Activated T-helper 1 cell treated with anti-CD3 and anti-CD28 coated beads, Interleukin-2, amount 50 U/mL, for 16 hours (primary cell): ENCODE measurements at regions not wholly inside any gene's neighbourhood (a gene's known extent, or its start where the extent isn't known, plus 50 kb on each side); places are given as distances from the start of the nearest gene placed in this dataset.

Experiments
- DNase-seq, 2 donors: peaks; one replicate each; pipeline ENCODE4 v3.0.0-alpha.2; 2020; ENCODE audit warnings: low read depth in 1 of 2, low spot score in 1 of 2

- no peak for DNase-seq
Observed at GRCh38 chr6:138005846-138006245, 101.4 kb downstream of the PERP start.

DNA sequence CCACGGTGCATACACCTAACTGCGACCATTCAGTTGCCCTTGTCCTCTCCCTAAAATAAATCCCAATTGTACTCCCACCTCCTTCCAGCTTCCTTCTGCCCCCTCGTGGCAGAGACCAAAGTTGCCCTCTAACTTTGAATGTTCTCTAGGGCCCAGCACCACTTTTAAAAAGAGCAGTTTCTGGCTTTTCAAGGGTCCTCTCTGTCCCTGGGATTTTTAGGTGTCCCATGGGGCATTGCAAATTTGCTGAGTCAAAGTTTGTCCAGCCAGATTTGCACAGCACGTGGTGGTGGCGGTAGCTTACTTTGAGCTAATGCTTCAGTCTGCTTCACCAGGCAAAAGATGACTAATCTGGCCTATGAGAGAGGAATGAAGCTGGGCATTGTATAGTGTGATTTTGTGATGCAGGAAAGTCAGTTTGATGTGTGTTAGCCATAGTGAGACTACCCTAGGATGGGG is 100.2 kb downstream of the PERP start:
- DNase-seq, result no peak

DNA sequence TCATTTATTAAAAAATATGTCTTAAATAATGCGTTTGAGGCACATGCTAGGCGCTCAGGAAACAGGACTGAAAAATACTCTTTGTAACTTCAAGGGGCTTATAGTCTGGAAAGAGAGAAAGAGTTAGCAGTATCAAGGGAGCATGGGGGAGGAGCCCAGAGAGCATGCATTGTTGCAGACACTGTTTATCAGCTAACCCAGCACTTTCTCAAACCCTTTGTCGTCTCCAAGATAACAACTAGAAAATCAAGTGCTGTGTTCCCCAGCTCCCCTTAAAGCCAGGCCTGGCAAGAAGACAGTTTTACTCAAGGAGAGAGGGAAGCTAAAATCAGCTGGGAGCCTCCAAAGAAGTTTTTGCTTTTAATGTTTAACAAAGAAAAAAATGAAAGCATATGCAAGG is 98.4 kb downstream of the PERP start:
- DNase-seq, result no peak

DNA sequence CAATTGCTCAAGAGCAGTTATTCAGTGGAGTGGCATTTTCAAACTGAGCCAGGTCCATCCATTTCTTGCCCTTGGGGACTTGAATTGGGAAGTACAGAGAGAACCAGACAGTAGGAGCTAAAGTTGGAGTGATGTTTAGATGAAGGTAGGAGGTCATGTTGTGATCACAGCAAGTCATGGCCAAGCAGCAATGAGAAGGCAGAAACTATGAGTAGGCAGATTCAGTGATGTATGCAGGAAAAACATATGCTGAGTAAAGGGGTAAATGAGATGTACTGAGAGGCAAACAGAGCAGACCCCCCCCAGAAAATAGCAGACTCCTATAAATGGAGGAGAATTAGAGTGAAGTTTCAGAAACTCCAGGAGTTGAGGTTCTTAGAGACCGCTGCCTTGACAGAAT is 95.8 kb downstream of the PERP start:
- DNase-seq, result no peak

DNA sequence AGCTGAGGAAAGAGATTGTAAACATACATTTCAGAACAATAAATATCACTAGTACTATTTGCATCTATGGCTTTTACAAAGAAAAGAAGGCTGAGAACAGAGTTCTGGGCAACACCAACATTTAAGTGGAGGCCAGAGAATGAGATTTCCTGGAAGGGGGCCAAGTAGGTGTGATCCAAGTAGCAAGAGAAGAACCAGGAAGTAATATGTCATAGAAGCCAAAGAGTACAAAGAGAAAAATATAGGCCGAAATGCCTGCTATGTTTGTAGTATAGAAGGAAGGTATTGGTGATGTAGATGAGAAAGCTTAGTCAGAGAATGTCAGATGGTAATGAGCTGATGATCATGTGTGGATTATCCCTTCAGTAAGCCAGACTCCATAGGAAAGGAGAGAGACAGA is 94.5 kb downstream of the PERP start:
- DNase-seq, result no peak

DNA sequence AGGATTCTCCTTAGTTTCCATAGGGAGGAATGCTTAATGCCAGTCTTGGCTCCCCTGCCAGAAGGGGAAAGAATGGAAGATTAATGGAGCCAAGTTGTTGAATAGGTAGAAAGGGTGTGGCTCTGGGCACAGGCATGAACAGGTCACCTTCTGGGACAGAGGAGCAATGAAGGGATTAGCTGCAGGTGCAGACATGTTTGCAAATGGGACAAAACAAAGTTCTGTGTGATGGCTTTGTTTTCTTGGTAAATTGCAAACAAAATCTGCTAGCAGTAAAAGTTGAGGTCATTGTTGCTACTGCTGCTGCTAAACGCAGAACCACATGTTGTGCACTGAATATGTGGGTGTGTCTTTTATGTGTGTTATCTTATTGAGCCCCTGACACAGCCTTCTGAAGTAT is 93.3 kb downstream of the PERP start:
- DNase-seq, result no peak

- no peak for DNase-seq
Observed at GRCh38 chr6:138017166-138017757, 90.0 kb downstream of the PERP start.

DNA sequence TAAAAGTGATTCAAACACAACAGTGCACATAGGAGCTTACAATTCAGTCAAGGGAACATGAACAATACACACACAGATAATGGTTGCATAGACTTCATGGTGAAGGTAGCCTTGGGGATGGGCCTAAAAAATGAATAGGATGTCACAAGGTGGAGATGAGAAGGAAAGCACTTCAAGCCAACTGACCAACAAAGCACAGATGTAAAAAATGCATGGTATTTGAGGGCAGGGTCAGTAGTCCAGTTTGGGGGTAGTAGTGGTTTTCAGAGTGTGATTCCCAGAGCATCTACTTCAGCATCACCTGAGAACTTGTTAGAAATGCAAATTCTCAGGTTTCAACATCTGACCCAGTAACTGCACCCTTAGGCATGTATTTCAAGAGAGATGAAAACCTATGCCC is 88.9 kb downstream of the PERP start:
- DNase-seq, result no peak

DNA sequence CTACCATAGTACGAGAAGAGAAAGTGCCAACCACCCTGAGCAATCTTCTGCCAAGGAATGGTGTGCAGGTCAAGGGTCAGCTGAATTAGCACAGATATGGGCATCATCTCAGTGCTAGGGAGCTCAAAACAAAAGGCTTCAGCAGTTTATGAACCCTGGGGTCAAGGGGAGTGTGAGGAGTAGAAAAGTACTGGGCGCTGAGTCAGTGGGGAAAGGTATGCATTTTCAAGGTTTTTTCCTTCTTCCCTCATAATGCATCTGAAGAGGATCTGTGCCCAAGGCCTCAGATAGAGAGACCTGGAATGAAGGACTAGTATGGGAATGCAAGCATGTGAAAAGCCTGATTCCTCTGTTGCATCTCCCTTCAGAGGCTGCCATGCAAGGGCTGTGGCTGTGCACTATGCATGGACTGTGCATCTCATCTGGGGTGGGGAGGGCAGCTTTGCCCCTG is 81.7 kb downstream of the PERP start:
- no peak for DNase-seq

- DNase-seq, result no peak
Observed at GRCh38 chr6:138026342-138026741, 80.9 kb downstream of the PERP start.

GRCh38 chr6:138028893-138029292 is 78.3 kb downstream of the PERP start:
- no peak for DNase-seq

GRCh38 chr6:138030872-138031271 is 76.3 kb downstream of the PERP start:
- DNase-seq, result no peak

DNA sequence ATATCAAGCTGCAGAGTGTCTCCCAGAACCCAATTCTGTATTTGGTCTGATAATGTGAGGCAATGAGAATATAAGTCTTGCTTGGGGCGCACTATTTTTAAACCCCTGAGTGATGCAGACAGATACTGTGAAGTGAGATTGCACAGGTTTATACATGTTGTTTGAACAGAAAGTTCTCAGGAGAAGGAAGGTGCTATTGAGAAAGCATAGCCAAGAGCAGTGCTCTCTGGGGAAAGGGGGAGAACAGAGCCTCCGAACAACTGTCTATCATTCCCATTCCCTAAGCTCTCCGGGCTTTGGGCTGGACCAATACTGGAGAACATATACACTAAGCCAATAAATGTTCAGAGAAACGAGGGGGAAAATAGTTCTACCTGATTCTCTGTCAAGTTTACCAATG is 75.8 kb downstream of the PERP start:
- no peak for DNase-seq

- no peak for DNase-seq
Observed at GRCh38 chr6:138031850-138032249, 75.4 kb downstream of the PERP start.

- DNase-seq, result no peak
Observed at GRCh38 chr6:138032571-138032970, 74.6 kb downstream of the PERP start.

GRCh38 chr6:138034229-138034628 is 73.0 kb downstream of the PERP start:
- no peak for DNase-seq

- no peak for DNase-seq
Observed at GRCh38 chr6:138035070-138035469, 72.1 kb downstream of the PERP start.

- no peak for DNase-seq
Observed at GRCh38 chr6:138036111-138036510, 71.1 kb downstream of the PERP start.

DNA sequence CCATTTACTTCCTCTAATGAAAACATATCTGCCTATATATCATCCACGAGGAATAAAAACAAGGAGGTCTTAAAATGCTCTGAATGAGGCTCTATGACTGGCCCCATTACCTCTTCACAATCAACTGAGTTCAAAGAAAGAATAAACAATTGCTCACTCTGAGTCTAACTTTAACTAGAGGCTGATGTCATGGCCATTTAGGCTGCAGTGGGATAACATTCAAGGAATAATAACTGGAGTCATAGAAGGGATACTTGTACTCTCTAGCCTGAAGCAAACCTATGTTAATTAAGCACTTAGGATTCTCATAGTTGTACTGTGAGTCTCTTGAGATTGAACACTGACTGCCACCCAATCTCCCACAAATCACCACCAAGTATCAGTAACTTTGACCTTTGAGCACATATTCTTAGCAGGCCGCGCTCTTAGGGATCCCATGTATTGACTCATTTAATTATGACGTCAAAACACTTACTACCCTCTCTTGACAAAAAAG is 70.2 kb downstream of the PERP start:
- no peak for DNase-seq

GRCh38 chr6:138038142-138038870 is 68.9 kb downstream of the PERP start:
- DNase-seq, result no peak
